ENCODE measurements at regions not wholly inside any gene's neighbourhood (a gene's known extent, or its start where the extent isn't known, plus 50 kb on each side); places are given as distances from the start of the nearest gene placed in this dataset.

DNA sequence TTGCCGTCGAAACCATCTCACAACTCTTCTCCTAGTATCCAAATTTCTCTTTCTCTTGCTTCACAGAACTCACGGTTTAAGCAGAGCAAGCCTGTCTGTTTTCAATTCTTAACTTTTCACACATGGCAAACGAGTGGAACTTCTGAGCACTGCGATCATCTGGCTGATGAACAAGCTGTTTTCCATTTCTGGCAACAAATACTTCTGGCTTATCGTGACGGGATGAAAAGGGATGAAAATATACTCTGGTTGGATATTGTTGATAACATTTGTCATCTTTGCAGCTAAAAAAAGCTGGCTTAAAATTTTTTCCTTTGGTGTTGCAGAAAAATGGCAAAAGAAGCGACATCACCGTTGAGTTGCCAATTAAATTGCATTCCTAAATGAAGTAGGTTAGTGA, 515.2 kb upstream of the JARID2 start:
- Histone ChIP-seq H3K9me3 (no peaks in the 10 kb centered on the region), H3K27ac (no peak overlapping the region), H3K4me3 (no peak overlapping the region), H3K4me1 (no peaks in the 10 kb centered on the region), H3K27me3 (no peaks in the 10 kb centered on the region), H3K36me3 (replicated peaks in 1 of 2; ENCODE audit: insufficient read depth in 1 of 2, low read depth in 2 of 2) (no peaks in the 10 kb centered on the region)
- DNase-seq (no peak), ATAC-seq (no peak)
- no peak for TF ChIP-seq POLR2A (IDR thresholded peaks at IDR 0.05)
- TF ChIP-seq, protein P1, sequence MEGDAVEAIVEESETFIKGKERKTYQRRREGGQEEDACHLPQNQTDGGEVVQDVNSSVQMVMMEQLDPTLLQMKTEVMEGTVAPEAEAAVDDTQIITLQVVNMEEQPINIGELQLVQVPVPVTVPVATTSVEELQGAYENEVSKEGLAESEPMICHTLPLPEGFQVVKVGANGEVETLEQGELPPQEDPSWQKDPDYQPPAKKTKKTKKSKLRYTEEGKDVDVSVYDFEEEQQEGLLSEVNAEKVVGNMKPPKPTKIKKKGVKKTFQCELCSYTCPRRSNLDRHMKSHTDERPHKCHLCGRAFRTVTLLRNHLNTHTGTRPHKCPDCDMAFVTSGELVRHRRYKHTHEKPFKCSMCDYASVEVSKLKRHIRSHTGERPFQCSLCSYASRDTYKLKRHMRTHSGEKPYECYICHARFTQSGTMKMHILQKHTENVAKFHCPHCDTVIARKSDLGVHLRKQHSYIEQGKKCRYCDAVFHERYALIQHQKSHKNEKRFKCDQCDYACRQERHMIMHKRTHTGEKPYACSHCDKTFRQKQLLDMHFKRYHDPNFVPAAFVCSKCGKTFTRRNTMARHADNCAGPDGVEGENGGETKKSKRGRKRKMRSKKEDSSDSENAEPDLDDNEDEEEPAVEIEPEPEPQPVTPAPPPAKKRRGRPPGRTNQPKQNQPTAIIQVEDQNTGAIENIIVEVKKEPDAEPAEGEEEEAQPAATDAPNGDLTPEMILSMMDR (IDR thresholded peaks at IDR 0.05), result no peak
- intact Hi-C loops (cut with DNase I), result no loop called here
- WGBS, 2 donors, result 78 to 88% methylated on average over 9 of the region's 9 CpGs

DNA sequence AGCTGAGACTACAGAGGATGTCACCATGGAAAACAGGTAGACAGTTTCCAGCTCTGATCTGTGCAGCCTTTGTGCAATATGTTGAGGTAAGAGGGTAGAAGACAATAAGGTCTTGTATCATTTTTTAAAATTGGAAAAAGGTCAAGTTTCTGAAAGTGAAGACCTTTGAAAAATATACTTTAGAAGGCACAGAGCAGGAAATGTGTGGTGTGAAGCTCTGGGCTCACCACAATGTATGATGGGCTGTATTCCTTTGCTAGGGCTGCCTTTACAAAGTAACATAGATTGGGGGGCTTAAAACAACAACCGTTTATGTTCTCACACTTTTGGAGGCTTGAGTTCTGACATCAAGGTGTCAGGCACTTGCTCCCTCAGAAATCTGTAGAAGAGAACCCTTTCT, 514.3 kb upstream of the JARID2 start:
- H3K9me3 ChIP-seq, result no peaks in the 10 kb centered on the region
- no peaks in the 10 kb centered on the region for H3K27me3 ChIP-seq
- TF ChIP-seq POLR2A (IDR thresholded peaks at IDR 0.05), result no peak
- TF ChIP-seq, protein P1 (IDR thresholded peaks at IDR 0.05), result no peak
- H3K4me3 ChIP-seq, result no peak overlapping the region
- WGBS, 2 donors, result 35 to 50% methylated on average over 1 of the region's 1 CpG
- H3K27ac ChIP-seq, result no peak overlapping the region
- no peak for ATAC-seq
- intact Hi-C loops (cut with DNase I), result no loop called here
- no peaks in the 10 kb centered on the region for H3K4me1 ChIP-seq
- no peaks in the 10 kb centered on the region for H3K36me3 ChIP-seq (replicated peaks in 1 of 2; ENCODE audit: insufficient read depth in 1 of 2, low read depth in 2 of 2)
- DNase-seq, result no peak

DNA sequence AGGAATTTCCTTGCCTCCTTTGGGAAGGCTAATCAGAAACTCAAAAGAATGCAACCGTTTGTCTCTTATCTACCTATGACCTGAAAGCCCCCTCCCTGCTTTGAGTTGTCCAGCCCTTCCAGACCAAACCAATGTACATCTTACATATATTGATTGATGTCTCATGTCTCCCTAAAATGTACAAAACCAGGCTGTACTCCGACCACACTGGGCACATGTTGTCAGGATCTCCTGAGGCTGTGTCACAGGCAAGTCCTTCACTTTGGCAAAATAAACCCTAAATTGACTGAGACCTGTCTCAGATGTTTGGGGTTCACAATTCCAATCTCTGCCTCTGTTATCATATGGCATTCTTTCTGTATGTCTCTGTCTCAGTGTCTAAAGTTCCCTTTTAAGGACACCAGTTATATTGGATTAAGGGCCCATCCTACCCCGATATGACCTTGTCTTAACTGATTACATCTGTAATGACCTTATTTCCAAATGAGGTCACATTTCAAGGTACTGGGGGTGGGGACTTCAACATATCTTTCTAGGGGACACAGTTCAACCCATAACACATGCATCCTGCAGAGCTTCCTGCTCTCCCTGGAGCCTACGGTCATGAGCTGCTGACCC, 513.5 kb upstream of the JARID2 start:
- ATAC-seq, result no peak
- Histone ChIP-seq H3K27me3 (no peaks in the 10 kb centered on the region), H3K36me3 (replicated peaks in 1 of 2; ENCODE audit: insufficient read depth in 1 of 2, low read depth in 2 of 2) (no peaks in the 10 kb centered on the region), H3K27ac (no peak overlapping the region), H3K9me3 (no peaks in the 10 kb centered on the region), H3K4me3 (no peak overlapping the region), H3K4me1 (no peaks in the 10 kb centered on the region)
- 49 to 64% methylated on average over 4 of the region's 4 CpGs for WGBS, 2 donors
- intact Hi-C loops (cut with DNase I), result no loop called here
- no peak for DNase-seq
- no peak for TF ChIP-seq POLR2A (IDR thresholded peaks at IDR 0.05)
- TF ChIP-seq, protein P1 (IDR thresholded peaks at IDR 0.05), result no peak

DNA sequence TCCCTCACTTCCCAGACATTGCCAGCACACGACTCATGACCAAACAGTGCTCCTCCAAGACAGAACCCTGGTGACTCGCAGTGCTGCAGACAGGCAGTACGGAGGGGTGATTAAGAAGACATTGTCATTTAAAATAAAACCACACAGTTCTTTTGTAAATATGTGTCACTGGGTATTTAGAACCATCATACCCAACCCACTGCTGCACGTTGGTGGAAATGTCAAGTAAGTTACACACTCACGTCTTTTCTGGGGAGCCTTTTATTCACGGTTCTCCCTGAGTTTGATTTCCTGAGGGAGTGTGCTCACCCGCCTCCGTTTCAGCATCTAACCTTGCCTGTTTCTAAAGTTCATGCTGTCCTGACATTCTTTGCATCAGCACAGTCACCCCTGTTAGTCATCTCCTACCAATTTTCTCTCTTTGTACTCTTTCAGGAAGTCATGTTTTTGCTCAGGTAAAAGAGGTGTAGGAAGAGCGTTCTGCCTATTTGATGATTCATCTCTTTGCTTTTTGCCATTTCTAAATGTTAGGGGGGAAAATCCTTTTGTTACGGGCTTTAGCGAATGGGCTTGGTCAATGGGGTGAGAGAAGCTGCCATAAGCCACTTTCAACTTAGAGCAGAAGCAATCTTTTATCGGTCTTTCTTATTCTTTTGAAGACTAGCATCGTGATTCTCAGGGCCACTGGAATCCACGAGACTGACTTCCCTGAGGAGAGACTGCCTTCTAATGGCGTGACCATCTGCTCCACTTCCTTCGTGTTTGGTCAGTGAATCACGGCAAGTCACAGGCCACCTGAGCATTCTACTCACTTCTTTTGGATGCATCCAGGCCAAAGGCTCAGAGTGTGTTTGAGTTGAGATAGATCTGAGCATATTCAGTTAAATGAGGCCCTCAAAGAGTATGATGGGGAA, 512.8 kb upstream of the JARID2 start:
- Histone ChIP-seq H3K27ac (no peak overlapping the region), H3K36me3 (replicated peaks in 1 of 2; ENCODE audit: insufficient read depth in 1 of 2, low read depth in 2 of 2) (no peaks in the 10 kb centered on the region), H3K4me3 (no peak overlapping the region), H3K27me3 (no peaks in the 10 kb centered on the region), H3K9me3 (no peaks in the 10 kb centered on the region), H3K4me1 (no peaks in the 10 kb centered on the region)
- ATAC-seq (no peak), DNase-seq (no peak)
- WGBS, 2 donors, result 77 to 80% methylated on average over 17 of the region's 17 CpGs
- TF ChIP-seq, protein P1 (IDR thresholded peaks at IDR 0.05), result no peak
- no peak for TF ChIP-seq POLR2A (IDR thresholded peaks at IDR 0.05)
- intact Hi-C loops (cut with DNase I), result no loop called here

All from body of pancreas (tissue), 4 donors.